ENCODE measurements at regions not wholly inside any gene's neighbourhood (a gene's known extent, or its start where the extent isn't known, plus 50 kb on each side); places are given as distances from the start of the nearest gene placed in this dataset.

- no peak for TF ChIP-seq CTCF (IDR thresholded peaks at IDR 0.05)
- intact Hi-C loops (cut with DNase I): no loop called here
- H3K4me1 ChIP-seq: no peaks in the 10 kb centered on the region
- DNase-seq (no peak), ATAC-seq (no peak)
- H3K27ac ChIP-seq: no peak overlapping the region
- no peak overlapping the region for H3K4me3 ChIP-seq
- 95 to 96% (median 96%) methylated on average over 3 of the region's 3 CpGs for WGBS, 3 donors
- H3K27me3 ChIP-seq (ENCODE audit: insufficient read depth in 3 of 3, low read length in 2 of 3): no peaks in the 10 kb centered on the region
- H3K36me3 ChIP-seq (ENCODE audit: insufficient read depth in 1 of 2, low read depth in 1 of 2): no peaks in the 10 kb centered on the region
- H3K9me3 ChIP-seq: no peaks in the 10 kb centered on the region
These were observed 724.7 kb upstream of the TBX3 start for GRCh38 chr12:115408642-115409041.

- intact Hi-C loops (cut with DNase I): no loop called here
- ATAC-seq (no peak), DNase-seq (no peak)
- H3K27ac ChIP-seq: no peak overlapping the region
- H3K36me3 ChIP-seq (ENCODE audit: insufficient read depth in 1 of 2, low read depth in 1 of 2): no peaks in the 10 kb centered on the region
- H3K9me3 ChIP-seq: no peaks in the 10 kb centered on the region
- no peaks in the 10 kb centered on the region for H3K27me3 ChIP-seq (ENCODE audit: insufficient read depth in 3 of 3, low read length in 2 of 3)
- H3K4me3 ChIP-seq: no peak overlapping the region
- no peaks in the 10 kb centered on the region for H3K4me1 ChIP-seq
- no peak for TF ChIP-seq CTCF (IDR thresholded peaks at IDR 0.05)
These were observed 723.7 kb upstream of the TBX3 start for GRCh38 chr12:115407723-115408122.

DNA sequence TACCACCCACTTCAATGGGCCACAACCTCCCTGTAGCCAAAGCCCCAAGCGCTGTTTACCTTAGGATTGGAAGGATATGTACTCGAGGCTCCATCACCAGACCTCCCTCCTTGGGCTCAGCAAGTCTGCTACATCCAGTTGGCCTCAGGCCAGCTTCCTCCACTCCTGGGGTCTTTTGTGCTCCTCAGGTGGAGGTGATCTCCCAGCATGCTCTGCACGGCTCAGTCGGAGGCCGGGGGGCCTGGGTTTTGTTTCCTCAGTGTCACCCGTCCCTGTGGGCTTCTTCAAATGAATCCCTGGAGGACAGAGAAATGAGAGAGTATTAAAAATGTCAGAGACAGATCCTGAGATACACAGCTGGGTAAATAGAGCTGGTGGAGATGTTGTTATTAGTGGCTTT is 723.1 kb upstream of the TBX3 start:
- no peak for ATAC-seq
- no peaks in the 10 kb centered on the region for H3K9me3 ChIP-seq
- no peak for TF ChIP-seq CTCF (IDR thresholded peaks at IDR 0.05)
- no peak overlapping the region for H3K4me3 ChIP-seq
- DNase-seq: no peak
- no peak overlapping the region for H3K27ac ChIP-seq
- H3K36me3 ChIP-seq (ENCODE audit: insufficient read depth in 1 of 2, low read depth in 1 of 2): no peaks in the 10 kb centered on the region
- no peaks in the 10 kb centered on the region for H3K4me1 ChIP-seq
- 79 to 88% (median 83%) methylated on average over 6 of the region's 6 CpGs for WGBS, 3 donors
- H3K27me3 ChIP-seq (ENCODE audit: insufficient read depth in 3 of 3, low read length in 2 of 3): no peaks in the 10 kb centered on the region
- intact Hi-C loops (cut with DNase I): no loop called here

DNA sequence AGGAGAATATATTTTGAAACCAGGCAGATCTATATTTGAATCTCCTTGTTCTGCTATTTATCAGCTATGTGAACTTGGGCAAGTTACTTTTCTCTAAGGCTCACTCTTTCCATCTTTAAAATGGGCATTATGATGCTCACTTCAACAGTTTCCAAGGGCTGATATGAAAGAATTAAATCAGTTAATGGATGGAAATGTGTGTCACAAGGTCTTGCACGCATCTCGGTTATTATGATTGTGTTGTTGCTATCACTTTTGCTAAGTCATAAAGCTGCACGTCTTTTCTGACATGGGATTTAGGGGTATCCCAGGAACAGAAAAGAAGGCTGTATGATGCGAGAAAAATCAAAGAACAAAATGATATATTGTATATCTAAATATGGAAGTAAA is 721.5 kb upstream of the TBX3 start:
- Histone ChIP-seq H3K27me3 (ENCODE audit: insufficient read depth in 3 of 3, low read length in 2 of 3) (no peaks in the 10 kb centered on the region), H3K4me1 (no peaks in the 10 kb centered on the region), H3K4me3 (no peak overlapping the region), H3K27ac (no peak overlapping the region), H3K9me3 (no peaks in the 10 kb centered on the region), H3K36me3 (ENCODE audit: insufficient read depth in 1 of 2, low read depth in 1 of 2) (no peaks in the 10 kb centered on the region)
- intact Hi-C loops (cut with DNase I): no loop called here
- no peak for TF ChIP-seq CTCF (IDR thresholded peaks at IDR 0.05)
- no peak for ATAC-seq
- DNase-seq: no peak
- 74 to 76% (median 75%) methylated on average over 4 of the region's 4 CpGs for WGBS, 3 donors

- Histone ChIP-seq H3K4me3 (no peak overlapping the region), H3K36me3 (ENCODE audit: insufficient read depth in 1 of 2, low read depth in 1 of 2) (no peaks in the 10 kb centered on the region), H3K27ac (no peak overlapping the region), H3K9me3 (no peaks in the 10 kb centered on the region), H3K4me1 (no peaks in the 10 kb centered on the region), H3K27me3 (ENCODE audit: insufficient read depth in 3 of 3, low read length in 2 of 3) (no peaks in the 10 kb centered on the region)
- TF ChIP-seq CTCF (IDR thresholded peaks at IDR 0.05): no peak
- ATAC-seq (no peak), DNase-seq (no peak)
- intact Hi-C loops (cut with DNase I): no loop called here
- 18 to 25% (median 19%) methylated on average over 9 of the region's 9 CpGs for WGBS, 3 donors
These were observed 720.9 kb upstream of the TBX3 start for GRCh38 chr12:115404761-115405470.

All from psoas muscle (tissue), 7 donors.